Ishikawa (cell line): ENCODE measurements at regions not wholly inside any gene's neighbourhood (a gene's known extent, or its start where the extent isn't known, plus 50 kb on each side); places are given as distances from the start of the nearest gene placed in this dataset.

ENCODE experiments used
- CEBPB ChIP-seq: IDR thresholded peaks from 2 replicates; pipeline ENCODE4 v1.6.1; 2012
- CREB1 ChIP-seq: IDR thresholded peaks from 2 replicates; pipeline ENCODE4 v1.6.1; 2012; ENCODE audit warnings: low read depth
- EGR1 ChIP-seq: IDR thresholded peaks from 2 replicates; pipeline ENCODE4 v1.6.1; 2012
- EP300 ChIP-seq: IDR thresholded peaks from 2 replicates; pipeline ENCODE4 v1.6.1; 2012; ENCODE audit warnings: borderline replicate concordance
- FOXM1 ChIP-seq: IDR thresholded peaks from 2 replicates; pipeline ENCODE4 v1.6.1; 2012; ENCODE audit warnings: low read depth, borderline replicate concordance
- MAX ChIP-seq: IDR thresholded peaks from 2 replicates; pipeline ENCODE4 v1.6.1; 2012
- NFIC ChIP-seq: IDR thresholded peaks from 2 replicates; pipeline ENCODE4 v1.6.1; 2012
- RAD21 ChIP-seq: IDR thresholded peaks from 2 replicates; pipeline ENCODE4 v1.6.1; 2012; ENCODE audit warnings: low read depth
- REST ChIP-seq: IDR thresholded peaks from 2 replicates; pipeline ENCODE4 v1.6.1; 2012; ENCODE audit warnings: low read depth, mild to moderate bottlenecking
- TAF1 ChIP-seq: IDR thresholded peaks from 2 replicates; pipeline ENCODE4 v1.6.1; 2012; ENCODE audit warnings: low read depth, mild to moderate bottlenecking
- TCF12 ChIP-seq: IDR thresholded peaks from 2 replicates; pipeline ENCODE4 v1.6.1; 2012; ENCODE audit warnings: low read depth
- TEAD4 ChIP-seq: IDR thresholded peaks from 2 replicates; pipeline ENCODE4 v1.6.1; 2012
- USF1 ChIP-seq: IDR thresholded peaks from 2 replicates; pipeline ENCODE4 v1.6.1; 2012
- YY1 ChIP-seq: IDR thresholded peaks from 2 replicates; pipeline ENCODE4 v1.6.1; 2012; ENCODE audit warnings: low read depth
- ZBTB7A ChIP-seq: IDR thresholded peaks from 2 replicates; pipeline ENCODE4 v1.6.1; 2012; ENCODE audit warnings: low read depth

DNA sequence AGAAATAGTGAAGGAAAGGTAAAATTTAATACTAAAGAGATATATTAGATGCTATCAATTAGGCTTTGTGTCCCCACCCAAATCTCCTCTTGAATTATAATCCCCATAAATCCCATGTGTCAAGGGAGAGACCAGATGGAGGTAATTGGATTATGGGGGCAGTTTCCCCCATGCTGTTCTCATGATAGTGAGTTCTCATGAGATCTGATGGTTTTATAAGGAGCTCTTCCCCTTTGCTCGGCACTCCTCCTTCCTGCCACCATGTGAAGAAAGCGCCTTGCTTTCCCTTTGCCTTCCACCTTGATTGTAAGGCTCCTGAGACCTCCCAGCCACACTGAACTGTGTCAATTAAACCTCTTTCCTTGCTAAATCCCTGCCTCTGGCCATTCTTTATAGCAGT is 697.0 kb upstream of the RGMB start:
- TF ChIP-seq CEBPB (no peak), RAD21 (no peak), ZBTB7A (no peak), TAF1 (no peak), EP300 (no peak), TEAD4 (no peak), NFIC (no peak), REST (no peak), TCF12 (no peak), EGR1 (no peak), CREB1 (no peak), FOXM1 (no peak)

DNA sequence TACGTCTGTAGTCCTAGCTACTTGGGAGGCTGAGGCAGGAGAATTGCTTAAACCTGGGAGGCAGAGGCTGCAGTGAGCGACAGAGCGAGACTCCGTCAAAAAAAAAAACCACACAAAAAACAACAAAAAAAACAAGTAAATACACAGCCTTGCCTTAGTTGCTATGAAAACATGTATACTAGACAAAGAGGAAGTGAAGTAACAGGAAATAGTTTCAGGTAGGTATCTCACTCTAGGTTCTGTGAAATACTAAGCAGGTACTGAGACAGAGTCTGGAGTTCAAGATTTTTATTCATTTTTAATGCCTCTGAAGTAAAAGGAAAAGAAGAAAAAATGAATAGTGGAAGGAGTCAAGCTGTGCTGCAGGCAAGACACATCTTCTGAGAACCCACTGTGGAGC is 687.9 kb upstream of the RGMB start:
- TF ChIP-seq YY1 (no peak), TAF1 (no peak), MAX (no peak), USF1 (no peak), TCF12 (no peak), FOXM1 (no peak), NFIC (no peak), EP300 (no peak), CREB1 (no peak)

- TF ChIP-seq YY1 (no peak), CREB1 (no peak), ZBTB7A (no peak), RAD21 (no peak), REST (no peak), TAF1 (no peak), NFIC (no peak), USF1 (no peak), CEBPB (no peak), FOXM1 (no peak), TEAD4 (no peak), EP300 (no peak), EGR1 (no peak), TCF12 (no peak)
Observed at GRCh38 chr5:98095072-98095471, 678.4 kb upstream of the RGMB start.

DNA sequence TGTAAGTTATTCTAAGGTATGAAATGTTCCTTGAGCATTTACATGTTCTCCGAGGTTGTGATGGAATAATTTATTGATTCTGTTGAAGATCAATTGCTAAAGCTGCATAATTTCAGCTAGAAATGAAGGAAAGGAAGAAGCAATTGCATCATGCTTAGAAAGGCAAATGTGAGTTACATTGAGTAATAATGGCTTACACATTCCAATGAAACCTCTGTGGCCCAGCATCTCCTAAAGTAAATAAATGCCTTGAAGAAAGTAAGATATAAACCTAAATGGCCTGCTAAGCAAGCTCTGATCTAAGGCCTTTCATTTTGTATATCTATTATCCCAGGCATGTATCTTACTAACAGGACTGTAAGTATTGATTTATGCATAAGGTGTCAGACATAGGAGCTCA is 677.3 kb upstream of the RGMB start:
- TF ChIP-seq TCF12: no peak
- no peak for TF ChIP-seq USF1
- no peak for TF ChIP-seq YY1
- no peak for TF ChIP-seq ZBTB7A
- no peak for TF ChIP-seq REST
- TF ChIP-seq TEAD4: no peak
